Transverse colon (tissue), 3 donors: ENCODE measurements at regions not wholly inside any gene's neighbourhood (a gene's known extent, or its start where the extent isn't known, plus 50 kb on each side); places are given as distances from the start of the nearest gene placed in this dataset.

Source experiments
- CTCF ChIP-seq, 5 experiments: fragments of 200-600 bp in 3 of 5; fragments of 450-650 bp in 2 of 5; sonication (generic) in 3 of 5; IDR thresholded peaks; 1 replicate in 2 of 5; 2 replicates in 3 of 5; pipeline ENCODE4 v1.5.1; 2016 to 2017; ENCODE audit warnings: antibody characterized with exemption in 5 of 5, inconsistent platforms in 3 of 5, mild to moderate bottlenecking in 2 of 5, moderate library complexity in 1 of 5
- POLR2A ChIP-seq: fragments of 450-650 bp; IDR thresholded peaks from one replicate; pipeline ENCODE4 v1.6.1; 2016; ENCODE audit warnings: antibody characterized with exemption, mild to moderate bottlenecking, moderate library complexity

- TF ChIP-seq CTCF (IDR thresholded peaks at IDR 0.05) = no peak
- no peak for TF ChIP-seq POLR2A
Measured at GRCh38 chr10:43024942-43025700, 51.7 kb upstream of the RET start.
